Right atrium auricular region (tissue), 2 donors: ENCODE measurements at regions not wholly inside any gene's neighbourhood (a gene's known extent, or its start where the extent isn't known, plus 50 kb on each side); places are given as distances from the start of the nearest gene placed in this dataset.

Source experiments
- DNase-seq: peaks from one replicate; pipeline ENCODE4 v3.0.0-alpha.2; 2019; ENCODE audit warnings: low spot score
- H3K27ac ChIP-seq, 2 donors: fragments of 200-600 bp; sonication (generic); 1 replicate in 1 of 2; 2 replicates in 1 of 2; pipeline ENCODE4 v1.5.1; 2016 to 2019
- H3K27me3 ChIP-seq, 2 donors: fragments of 200-600 bp; sonication (generic); one replicate each; pipeline versions ENCODE4 v1.5.1 to v1.6.0; 2017 to 2019
- H3K36me3 ChIP-seq: fragments of 200-600 bp; sonication (generic); one replicate; pipeline ENCODE4 v1.5.1; 2016
- H3K4me1 ChIP-seq, 2 donors: fragments of 200-600 bp; sonication (generic); one replicate each; pipeline versions ENCODE4 v1.5.1 to v1.6.0; 2017 to 2019
- H3K4me3 ChIP-seq, 2 donors: fragments of 200-600 bp; sonication (generic); 1 replicate in 1 of 2; 2 replicates in 1 of 2; pipeline ENCODE4 v1.5.1; 2017 to 2019; ENCODE audit warnings: mild to moderate bottlenecking in 1 of 2, moderate library complexity in 1 of 2
- H3K9me3 ChIP-seq, 2 donors: fragments of 200-600 bp; sonication (generic); one replicate each; pipeline ENCODE4 v1.5.1; 2019
- TF ChIP-seq, protein P1 (sequence below), 2 donors: fragments of 200-600 bp; sonication (generic); IDR thresholded peaks; one replicate each; pipeline ENCODE4 v1.5.1; 2019; ENCODE audit warnings: antibody characterized with exemption in 2 of 2

DNA sequence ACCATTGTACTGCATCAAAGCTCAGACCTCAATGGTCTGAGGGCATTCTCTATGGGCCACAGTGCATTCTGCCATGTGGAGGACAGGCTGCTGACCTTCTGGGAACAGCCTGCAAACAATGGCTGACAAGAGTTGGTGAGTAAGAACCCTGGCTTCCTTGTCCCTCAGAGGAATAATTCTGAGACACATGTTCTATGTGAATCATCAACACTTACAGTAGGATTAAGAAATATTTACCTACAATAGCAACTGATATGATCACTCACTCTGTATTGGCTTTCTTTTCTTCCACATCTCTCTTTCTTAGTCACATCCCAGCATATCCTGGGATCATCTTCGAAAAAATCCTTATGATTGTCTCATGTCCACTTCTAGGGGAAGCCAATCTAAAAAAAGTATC lies 306.5 kb upstream of the ITGA1 start:
- Histone ChIP-seq H3K36me3 (no peaks in the 10 kb centered on the region), H3K4me1 (no peaks in the 10 kb centered on the region), H3K27ac (no peak overlapping the region), H3K27me3 (no peaks in the 10 kb centered on the region), H3K9me3 (no peaks in the 10 kb centered on the region), H3K4me3 (no peak overlapping the region)
- no peak for DNase-seq
- TF ChIP-seq, protein P1, sequence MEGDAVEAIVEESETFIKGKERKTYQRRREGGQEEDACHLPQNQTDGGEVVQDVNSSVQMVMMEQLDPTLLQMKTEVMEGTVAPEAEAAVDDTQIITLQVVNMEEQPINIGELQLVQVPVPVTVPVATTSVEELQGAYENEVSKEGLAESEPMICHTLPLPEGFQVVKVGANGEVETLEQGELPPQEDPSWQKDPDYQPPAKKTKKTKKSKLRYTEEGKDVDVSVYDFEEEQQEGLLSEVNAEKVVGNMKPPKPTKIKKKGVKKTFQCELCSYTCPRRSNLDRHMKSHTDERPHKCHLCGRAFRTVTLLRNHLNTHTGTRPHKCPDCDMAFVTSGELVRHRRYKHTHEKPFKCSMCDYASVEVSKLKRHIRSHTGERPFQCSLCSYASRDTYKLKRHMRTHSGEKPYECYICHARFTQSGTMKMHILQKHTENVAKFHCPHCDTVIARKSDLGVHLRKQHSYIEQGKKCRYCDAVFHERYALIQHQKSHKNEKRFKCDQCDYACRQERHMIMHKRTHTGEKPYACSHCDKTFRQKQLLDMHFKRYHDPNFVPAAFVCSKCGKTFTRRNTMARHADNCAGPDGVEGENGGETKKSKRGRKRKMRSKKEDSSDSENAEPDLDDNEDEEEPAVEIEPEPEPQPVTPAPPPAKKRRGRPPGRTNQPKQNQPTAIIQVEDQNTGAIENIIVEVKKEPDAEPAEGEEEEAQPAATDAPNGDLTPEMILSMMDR (IDR thresholded peaks at IDR 0.05) = no peak

DNA sequence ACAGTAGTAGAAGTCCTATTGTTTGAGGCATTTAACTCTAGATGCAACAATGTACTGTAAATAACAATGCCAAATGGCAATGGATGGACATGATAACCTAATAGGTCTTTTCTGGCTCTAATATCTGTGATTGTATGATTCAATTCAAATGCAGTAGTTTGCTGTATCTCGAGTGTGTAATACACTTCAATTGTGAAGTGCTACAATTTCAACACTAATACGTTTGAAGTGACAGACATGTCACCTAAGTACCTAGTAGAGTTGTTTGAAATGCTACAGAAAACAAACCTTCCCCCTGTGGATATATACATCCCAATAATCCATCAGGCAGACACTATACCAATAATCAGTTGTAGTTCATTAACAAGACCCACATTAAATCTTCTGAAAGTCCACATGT lies 305.9 kb upstream of the ITGA1 start:
- Histone ChIP-seq H3K27me3 (no peaks in the 10 kb centered on the region), H3K4me3 (no peak overlapping the region), H3K4me1 (no peaks in the 10 kb centered on the region), H3K27ac (no peak overlapping the region), H3K9me3 (no peaks in the 10 kb centered on the region), H3K36me3 (no peaks in the 10 kb centered on the region)
- TF ChIP-seq, protein P1 (IDR thresholded peaks at IDR 0.05) = no peak
- no peak for DNase-seq

DNA sequence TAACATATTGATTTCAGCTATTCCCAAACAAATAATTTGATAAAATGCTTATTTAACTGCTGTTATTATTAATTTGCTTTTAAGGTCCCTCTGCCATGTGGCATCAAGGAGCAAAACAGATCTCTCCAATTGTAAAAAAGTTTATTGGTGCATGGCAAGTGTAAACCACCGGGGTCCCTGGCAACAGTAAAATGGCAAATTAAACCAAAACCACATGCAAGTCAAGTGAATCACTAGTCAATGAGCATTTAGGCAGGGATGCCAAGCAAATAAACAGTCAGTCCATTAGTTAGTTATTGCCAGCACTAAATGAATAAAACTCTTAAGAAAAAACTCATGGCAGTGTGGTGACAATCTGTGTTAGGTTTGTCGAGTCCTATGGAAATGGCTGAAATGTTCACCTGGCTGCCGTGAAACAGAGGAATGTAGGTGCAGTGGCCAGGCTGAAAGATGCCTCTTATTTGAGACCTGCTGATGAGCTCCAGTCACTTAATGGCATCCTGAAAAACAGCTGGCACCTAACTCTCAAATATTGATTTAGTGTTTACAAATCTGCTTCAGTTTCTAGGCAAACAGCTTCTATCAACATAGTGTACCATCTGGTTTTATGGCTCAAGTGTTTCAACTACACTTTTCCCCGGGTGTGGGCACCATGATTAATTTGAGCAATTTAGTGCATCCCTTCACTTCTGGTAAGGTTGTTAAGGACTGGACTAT lies 296.5 kb upstream of the ITGA1 start:
- no peaks in the 10 kb centered on the region for H3K4me1 ChIP-seq
- no peak for DNase-seq
- TF ChIP-seq, protein P1 (IDR thresholded peaks at IDR 0.05) = no peak

DNA sequence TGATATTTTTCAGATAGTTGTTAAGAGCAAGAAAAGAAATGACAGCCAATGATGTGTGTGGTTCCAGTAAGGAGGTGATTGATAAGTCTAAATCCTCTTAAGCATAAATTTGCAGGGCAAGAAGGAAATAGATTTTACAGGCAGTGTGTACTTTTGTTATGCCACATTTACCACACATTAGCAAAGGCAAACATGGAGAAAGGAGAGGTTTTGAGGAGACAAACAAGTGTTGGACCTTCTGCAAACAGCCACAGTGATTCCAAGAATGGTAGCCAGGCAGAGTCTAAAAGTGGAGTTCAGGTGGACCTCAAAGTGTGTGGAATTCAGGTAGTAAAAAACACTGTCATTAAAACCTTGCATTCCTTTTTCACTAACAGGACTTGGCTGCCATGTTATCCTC lies 295.9 kb upstream of the ITGA1 start:
- Histone ChIP-seq H3K27ac (no peak overlapping the region), H3K4me3 (no peak overlapping the region), H3K36me3 (no peaks in the 10 kb centered on the region), H3K4me1 (no peaks in the 10 kb centered on the region), H3K27me3 (no peaks in the 10 kb centered on the region), H3K9me3 (no peaks in the 10 kb centered on the region)
- DNase-seq = no peak
- TF ChIP-seq, protein P1 (IDR thresholded peaks at IDR 0.05) = no peak

More for the DNA sequence above, 296.5 kb upstream of the ITGA1 start:
- H3K27ac ChIP-seq = no peak overlapping the region
- H3K27me3 ChIP-seq = no peaks in the 10 kb centered on the region
- H3K36me3 ChIP-seq = no peaks in the 10 kb centered on the region
- no peaks in the 10 kb centered on the region for H3K9me3 ChIP-seq
- no peak overlapping the region for H3K4me3 ChIP-seq

DNA sequence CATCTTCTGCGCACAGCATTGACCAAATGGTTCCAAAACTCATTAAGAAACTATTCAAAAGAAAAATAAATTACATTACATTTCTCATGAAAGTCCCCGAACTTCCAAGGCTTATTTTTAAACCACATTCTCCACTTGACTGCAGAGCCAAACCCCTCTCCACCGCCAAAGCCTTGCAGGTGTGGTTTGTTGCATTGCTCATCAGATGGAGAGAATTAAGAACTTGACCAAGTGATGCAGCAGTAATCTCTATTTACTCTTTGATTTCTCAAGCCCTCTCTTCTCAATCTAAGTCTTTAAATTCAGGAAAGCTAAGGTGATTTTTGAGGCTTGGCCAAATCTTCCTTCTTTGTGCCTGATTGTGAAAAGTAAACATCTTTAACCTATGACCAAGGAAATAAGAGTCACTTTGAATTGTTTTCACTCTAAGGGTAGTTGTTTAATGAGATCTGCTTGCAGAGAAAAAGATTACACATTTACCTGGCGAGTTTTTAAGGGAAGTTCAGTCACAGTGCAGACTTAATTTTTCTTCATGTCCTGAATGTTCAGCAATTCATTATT lies 290.5 kb upstream of the ITGA1 start:
- TF ChIP-seq, protein P1 (IDR thresholded peaks at IDR 0.05) = no peak
- H3K36me3 ChIP-seq = no peaks in the 10 kb centered on the region
- H3K4me3 ChIP-seq = no peak overlapping the region
- H3K27ac ChIP-seq = no peak overlapping the region
- no peaks in the 10 kb centered on the region for H3K9me3 ChIP-seq
- no peaks in the 10 kb centered on the region for H3K27me3 ChIP-seq
- no peaks in the 10 kb centered on the region for H3K4me1 ChIP-seq
- DNase-seq = no peak

DNA sequence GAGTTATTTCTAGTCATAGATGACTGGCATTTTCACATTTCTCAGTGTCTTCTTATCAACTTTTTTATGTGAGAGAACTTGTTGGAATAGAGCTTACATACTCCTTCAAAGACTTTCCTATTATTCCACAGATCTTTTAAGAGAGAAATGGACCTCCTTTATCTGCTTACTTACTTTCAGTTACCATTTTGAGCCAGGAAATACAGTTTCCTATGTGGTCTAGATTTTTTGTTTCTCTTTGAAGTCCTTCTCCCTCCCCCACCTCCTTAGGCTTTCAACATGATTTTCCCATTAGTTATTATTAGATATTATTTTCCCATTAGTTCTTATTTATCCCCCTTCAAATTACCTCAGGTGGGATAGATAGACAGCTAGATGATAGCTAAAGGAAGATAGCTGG lies 289.1 kb upstream of the ITGA1 start:
- H3K9me3 ChIP-seq = no peaks in the 10 kb centered on the region
- H3K4me1 ChIP-seq = no peaks in the 10 kb centered on the region
- TF ChIP-seq, protein P1 (IDR thresholded peaks at IDR 0.05) = no peak
- H3K27ac ChIP-seq = no peak overlapping the region
- no peak for DNase-seq
- no peak overlapping the region for H3K4me3 ChIP-seq
- H3K27me3 ChIP-seq = no peaks in the 10 kb centered on the region
- H3K36me3 ChIP-seq = no peaks in the 10 kb centered on the region
